WTC11 (cell line): ENCODE measurements at regions not wholly inside any gene's neighbourhood (a gene's known extent, or its start where the extent isn't known, plus 50 kb on each side); places are given as distances from the start of the nearest gene placed in this dataset.

ENCODE experiments used
- ATAC-seq: fragments of 200-7000 bp; cut with Tn5 transposase; 2 replicates; pipeline ENCODE4 v1.10.0; 2021; ENCODE audit warnings: mild to moderate bottlenecking, moderate library complexity
- CTCF ChIA-PET: fragments of 300-600 bp; sonication (Branson Sonifier 250); formaldehyde crosslinking; loops from one replicate; lab custom pipeline; 2021; ENCODE audit warnings: antibody characterized with exemption; lab: Charles Lee
- POLR2A ChIA-PET: fragments of 350-600 bp; sonication (Branson Sonifier 250); formaldehyde crosslinking; loops from one replicate; lab custom pipeline; 2021; ENCODE audit warnings: antibody characterized with exemption; lab: Charles Lee
- DNase-seq: peaks from one replicate; pipeline ENCODE4 v3.0.0; 2021; ENCODE audit warnings: low spot score
- H3K27ac Mint-ChIP-seq: 2 replicates; pipeline ENCODE4 v1.8.0; 2021; ENCODE audit warnings: mixed read lengths
- H3K27me3 Mint-ChIP-seq: 2 replicates; pipeline ENCODE4 v1.8.0; 2021; ENCODE audit warnings: low read depth, mild to moderate bottlenecking, moderate library complexity, mixed read lengths
- H3K36me3 Mint-ChIP-seq: 2 replicates; pipeline ENCODE4 v1.8.0; 2021; ENCODE audit warnings: mixed read lengths
- H3K4me1 Mint-ChIP-seq: 2 replicates; pipeline ENCODE4 v1.8.0; 2022; ENCODE audit warnings: mixed read lengths
- H3K4me3 Mint-ChIP-seq: 2 replicates; pipeline ENCODE4 v1.8.0; 2021; ENCODE audit warnings: mild to moderate bottlenecking, moderate library complexity, mixed read lengths
- H3K9me3 Mint-ChIP-seq: 2 replicates; pipeline ENCODE4 v1.8.0; 2021; ENCODE audit warnings: mixed read lengths
- AFF4 ChIP-seq: sonication (generic); formaldehyde crosslinking; IDR thresholded peaks from 2 replicates; pipeline ENCODE4 v1.8.1; 2023; ENCODE audit warnings: mild to moderate bottlenecking, missing genetic modification reagents, borderline replicate concordance
- CDX4 ChIP-seq: fragments of 250-450 bp; sonication (Bioruptor Pico); IDR thresholded peaks from 2 replicates; pipeline ENCODE4 v1.9.0; 2021; ENCODE audit warnings: moderate library complexity, mild to moderate bottlenecking, inconsistent platforms, borderline replicate concordance
- CREB1 ChIP-seq: sonication (generic); formaldehyde crosslinking; IDR thresholded peaks from 2 replicates; pipeline ENCODE4 v1.8.0; 2023; ENCODE audit warnings: mild to moderate bottlenecking, missing genetic modification reagents
- E2F1 ChIP-seq: sonication (generic); formaldehyde crosslinking; IDR thresholded peaks from 2 replicates; pipeline ENCODE4 v1.8.0; 2022; ENCODE audit warnings: mild to moderate bottlenecking, missing genetic modification reagents
- ESRRA ChIP-seq: sonication (generic); formaldehyde crosslinking; IDR thresholded peaks from 2 replicates; pipeline ENCODE4 v1.8.1; 2022; ENCODE audit warnings: mild to moderate bottlenecking, missing genetic modification reagents, borderline replicate concordance
- FOXJ3 ChIP-seq: sonication (generic); formaldehyde crosslinking; IDR thresholded peaks from 2 replicates; pipeline ENCODE4 v1.9.0; 2021; ENCODE audit warnings: missing genetic modification reagents, mild to moderate bottlenecking, borderline replicate concordance
- GABPB1 ChIP-seq: sonication (generic); formaldehyde crosslinking; IDR thresholded peaks from 2 replicates; pipeline ENCODE4 v1.8.1; 2023; ENCODE audit warnings: mild to moderate bottlenecking, missing genetic modification reagents
- JUN ChIP-seq: sonication (generic); formaldehyde crosslinking; IDR thresholded peaks from 2 replicates; pipeline ENCODE4 v1.8.0; 2023; ENCODE audit warnings: mild to moderate bottlenecking, missing genetic modification reagents
- MYBL2 ChIP-seq: sonication (generic); formaldehyde crosslinking; IDR thresholded peaks from 2 replicates; pipeline ENCODE4 v1.8.1; 2023; ENCODE audit warnings: mild to moderate bottlenecking, moderate library complexity, missing genetic modification reagents
- NFATC4 ChIP-seq: fragments of 250-450 bp; sonication (Bioruptor Pico); IDR thresholded peaks from 2 replicates; pipeline ENCODE4 v1.9.0; 2021; ENCODE audit warnings: mild to moderate bottlenecking
- NFYB ChIP-seq: sonication (generic); formaldehyde crosslinking; conservative IDR thresholded peaks from 2 replicates; pipeline ENCODE4 v1.8.0; 2022; ENCODE audit warnings: low read depth, missing genetic modification reagents
- NR1H2 ChIP-seq: sonication (generic); formaldehyde crosslinking; IDR thresholded peaks from 2 replicates; pipeline ENCODE4 v1.9.0; 2021; ENCODE audit warnings: mild to moderate bottlenecking, moderate library complexity, missing genetic modification reagents
- SMAD4 ChIP-seq: sonication (generic); formaldehyde crosslinking; IDR thresholded peaks from 2 replicates; pipeline ENCODE4 v1.8.0; 2022; ENCODE audit warnings: mild to moderate bottlenecking, missing genetic modification reagents
- TP53 ChIP-seq: sonication (generic); formaldehyde crosslinking; IDR thresholded peaks from 2 replicates; pipeline ENCODE4 v1.8.1; 2023; ENCODE audit warnings: mild to moderate bottlenecking, missing genetic modification reagents
- USF2 ChIP-seq: sonication (generic); formaldehyde crosslinking; IDR thresholded peaks from 2 replicates; pipeline ENCODE4 v1.8.1; 2023; ENCODE audit warnings: mild to moderate bottlenecking, missing genetic modification reagents, moderate library complexity
- ZNF263 ChIP-seq: sonication (generic); formaldehyde crosslinking; IDR thresholded peaks from 2 replicates; pipeline ENCODE4 v1.8.1; 2022; ENCODE audit warnings: low read depth, mild to moderate bottlenecking, moderate library complexity, missing genetic modification reagents
- ZNF281 ChIP-seq: sonication (generic); formaldehyde crosslinking; IDR thresholded peaks from 2 replicates; pipeline ENCODE4 v1.8.0; 2023; ENCODE audit warnings: mild to moderate bottlenecking, missing genetic modification reagents
- TF ChIP-seq, protein P1 (sequence below): fragments of 250-450 bp; sonication (Bioruptor Pico); IDR thresholded peaks from 2 replicates; pipeline ENCODE4 v1.9.0; 2021; ENCODE audit warnings: mild to moderate bottlenecking
- TF ChIP-seq, protein P2 (sequence below): sonication (generic); formaldehyde crosslinking; IDR thresholded peaks from 2 replicates; pipeline ENCODE4 v1.8.1; 2022; ENCODE audit warnings: mild to moderate bottlenecking, moderate library complexity, missing genetic modification reagents
- TF ChIP-seq, protein P3 (sequence below): sonication (generic); formaldehyde crosslinking; IDR thresholded peaks from 2 replicates; pipeline ENCODE4 v1.8.0; 2022; ENCODE audit warnings: mild to moderate bottlenecking, missing genetic modification reagents
- TF ChIP-seq, protein P4 (sequence below): sonication (generic); formaldehyde crosslinking; IDR thresholded peaks from 2 replicates; pipeline ENCODE4 v1.8.0; 2023; ENCODE audit warnings: missing genetic modification reagents, mild to moderate bottlenecking, borderline replicate concordance

DNA sequence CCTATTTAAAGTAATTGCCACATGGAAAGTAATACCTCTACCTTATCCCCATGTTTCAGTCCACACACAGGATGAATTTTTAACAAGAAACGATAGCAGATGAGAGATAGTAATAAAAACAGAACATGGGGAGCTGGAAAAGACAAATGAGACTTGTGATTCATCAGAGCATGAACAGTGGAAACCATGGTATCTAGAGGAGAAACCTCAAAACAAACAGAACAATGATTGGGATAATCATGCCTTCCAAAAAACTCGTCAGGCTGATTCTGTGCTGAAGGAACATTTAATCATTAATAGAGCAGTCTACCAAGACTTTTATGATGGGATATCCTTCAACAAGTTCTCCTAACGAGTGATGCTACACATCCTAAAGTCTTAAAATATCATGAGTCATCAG is 1390.7 kb downstream of the FSCB start:
- no peak for DNase-seq
- TF ChIP-seq E2F1 (CRISPR knock-in tag) = no peak
- TF ChIP-seq, protein P1, sequence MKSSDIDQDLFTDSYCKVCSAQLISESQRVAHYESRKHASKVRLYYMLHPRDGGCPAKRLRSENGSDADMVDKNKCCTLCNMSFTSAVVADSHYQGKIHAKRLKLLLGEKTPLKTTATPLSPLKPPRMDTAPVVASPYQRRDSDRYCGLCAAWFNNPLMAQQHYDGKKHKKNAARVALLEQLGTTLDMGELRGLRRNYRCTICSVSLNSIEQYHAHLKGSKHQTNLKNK (CRISPR knock-in tag) = no peak
- TF ChIP-seq JUN (CRISPR knock-in tag) = no peak
- no peak for TF ChIP-seq SMAD4 (CRISPR knock-in tag)
- TF ChIP-seq CDX4 (CRISPR knock-in tag) = no peak
- no peak for TF ChIP-seq ESRRA (CRISPR knock-in tag)
- no peak for TF ChIP-seq CREB1 (CRISPR knock-in tag)
- no peak for TF ChIP-seq AFF4 (CRISPR knock-in tag)
- TF ChIP-seq TP53 (CRISPR knock-in tag) = no peak
- TF ChIP-seq, protein P2, sequence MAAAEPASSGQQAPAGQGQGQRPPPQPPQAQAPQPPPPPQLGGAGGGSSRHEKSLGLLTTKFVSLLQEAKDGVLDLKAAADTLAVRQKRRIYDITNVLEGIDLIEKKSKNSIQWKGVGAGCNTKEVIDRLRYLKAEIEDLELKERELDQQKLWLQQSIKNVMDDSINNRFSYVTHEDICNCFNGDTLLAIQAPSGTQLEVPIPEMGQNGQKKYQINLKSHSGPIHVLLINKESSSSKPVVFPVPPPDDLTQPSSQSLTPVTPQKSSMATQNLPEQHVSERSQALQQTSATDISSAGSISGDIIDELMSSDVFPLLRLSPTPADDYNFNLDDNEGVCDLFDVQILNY = no peak
- no peak for TF ChIP-seq MYBL2 (CRISPR knock-in tag)
- no peak for TF ChIP-seq NFYB (CRISPR knock-in tag)
- TF ChIP-seq NR1H2 = no peak
- no peak for TF ChIP-seq NFATC4 (CRISPR knock-in tag)
- no peak for TF ChIP-seq FOXJ3
- TF ChIP-seq, protein P3, sequence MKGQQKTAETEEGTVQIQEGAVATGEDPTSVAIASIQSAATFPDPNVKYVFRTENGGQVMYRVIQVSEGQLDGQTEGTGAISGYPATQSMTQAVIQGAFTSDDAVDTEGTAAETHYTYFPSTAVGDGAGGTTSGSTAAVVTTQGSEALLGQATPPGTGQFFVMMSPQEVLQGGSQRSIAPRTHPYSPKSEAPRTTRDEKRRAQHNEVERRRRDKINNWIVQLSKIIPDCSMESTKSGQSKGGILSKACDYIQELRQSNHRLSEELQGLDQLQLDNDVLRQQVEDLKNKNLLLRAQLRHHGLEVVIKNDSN (CRISPR knock-in tag) = no peak
- TF ChIP-seq USF2 (CRISPR knock-in tag) = no peak
- TF ChIP-seq, all 79 proteins: peak for 0
- ATAC-seq = no peak
- ChIA-PET POLR2A (no interaction called here), CTCF (no interaction called here)
- H3K36me3 Mint-ChIP-seq = peaks cover 28% of the 10 kb centered on the region
- H3K9me3 Mint-ChIP-seq = peaks cover 30% of the 10 kb centered on the region
- H3K4me1 Mint-ChIP-seq = no peaks in the 10 kb centered on the region
- no peaks in the 10 kb centered on the region; the same call in 1 of the 2 replicates for H3K27me3 Mint-ChIP-seq
- no peak overlapping the region for H3K27ac Mint-ChIP-seq
- H3K4me3 Mint-ChIP-seq = no peak overlapping the region

DNA sequence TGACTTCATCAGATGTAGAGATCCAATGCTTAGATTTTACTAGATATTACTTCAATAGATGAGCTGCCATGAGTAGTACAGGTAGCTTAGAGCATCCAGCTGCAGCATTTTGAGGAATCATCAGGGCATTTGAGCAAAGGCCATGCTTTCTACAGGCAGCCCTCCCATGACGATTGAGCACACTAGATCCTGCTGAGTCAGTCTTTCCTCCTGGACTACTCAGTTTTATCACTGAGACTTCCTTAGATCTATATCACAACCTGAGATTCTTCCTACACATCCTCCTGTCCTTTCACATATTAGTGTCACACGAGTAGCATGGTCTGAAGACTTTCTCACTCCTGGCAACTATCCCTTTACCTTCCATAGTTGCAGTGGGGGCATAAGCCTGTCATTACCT is 1401.8 kb downstream of the FSCB start:
- no peaks in the 10 kb centered on the region for H3K4me1 Mint-ChIP-seq
- no peak overlapping the region for H3K4me3 Mint-ChIP-seq
- no peak for DNase-seq
- no peaks in the 10 kb centered on the region for H3K27me3 Mint-ChIP-seq
- H3K9me3 Mint-ChIP-seq = no peaks in the 10 kb centered on the region
- no peak overlapping the region for H3K27ac Mint-ChIP-seq
- no peaks in the 10 kb centered on the region for H3K36me3 Mint-ChIP-seq
- ChIA-PET CTCF (no interaction called here), POLR2A (no interaction called here)
- no peak for ATAC-seq
- TF ChIP-seq, protein P4, sequence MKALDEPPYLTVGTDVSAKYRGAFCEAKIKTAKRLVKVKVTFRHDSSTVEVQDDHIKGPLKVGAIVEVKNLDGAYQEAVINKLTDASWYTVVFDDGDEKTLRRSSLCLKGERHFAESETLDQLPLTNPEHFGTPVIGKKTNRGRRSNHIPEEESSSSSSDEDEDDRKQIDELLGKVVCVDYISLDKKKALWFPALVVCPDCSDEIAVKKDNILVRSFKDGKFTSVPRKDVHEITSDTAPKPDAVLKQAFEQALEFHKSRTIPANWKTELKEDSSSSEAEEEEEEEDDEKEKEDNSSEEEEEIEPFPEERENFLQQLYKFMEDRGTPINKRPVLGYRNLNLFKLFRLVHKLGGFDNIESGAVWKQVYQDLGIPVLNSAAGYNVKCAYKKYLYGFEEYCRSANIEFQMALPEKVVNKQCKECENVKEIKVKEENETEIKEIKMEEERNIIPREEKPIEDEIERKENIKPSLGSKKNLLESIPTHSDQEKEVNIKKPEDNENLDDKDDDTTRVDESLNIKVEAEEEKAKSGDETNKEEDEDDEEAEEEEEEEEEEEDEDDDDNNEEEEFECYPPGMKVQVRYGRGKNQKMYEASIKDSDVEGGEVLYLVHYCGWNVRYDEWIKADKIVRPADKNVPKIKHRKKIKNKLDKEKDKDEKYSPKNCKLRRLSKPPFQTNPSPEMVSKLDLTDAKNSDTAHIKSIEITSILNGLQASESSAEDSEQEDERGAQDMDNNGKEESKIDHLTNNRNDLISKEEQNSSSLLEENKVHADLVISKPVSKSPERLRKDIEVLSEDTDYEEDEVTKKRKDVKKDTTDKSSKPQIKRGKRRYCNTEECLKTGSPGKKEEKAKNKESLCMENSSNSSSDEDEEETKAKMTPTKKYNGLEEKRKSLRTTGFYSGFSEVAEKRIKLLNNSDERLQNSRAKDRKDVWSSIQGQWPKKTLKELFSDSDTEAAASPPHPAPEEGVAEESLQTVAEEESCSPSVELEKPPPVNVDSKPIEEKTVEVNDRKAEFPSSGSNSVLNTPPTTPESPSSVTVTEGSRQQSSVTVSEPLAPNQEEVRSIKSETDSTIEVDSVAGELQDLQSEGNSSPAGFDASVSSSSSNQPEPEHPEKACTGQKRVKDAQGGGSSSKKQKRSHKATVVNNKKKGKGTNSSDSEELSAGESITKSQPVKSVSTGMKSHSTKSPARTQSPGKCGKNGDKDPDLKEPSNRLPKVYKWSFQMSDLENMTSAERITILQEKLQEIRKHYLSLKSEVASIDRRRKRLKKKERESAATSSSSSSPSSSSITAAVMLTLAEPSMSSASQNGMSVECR (CRISPR knock-in tag) = no peak
- TF ChIP-seq GABPB1 (CRISPR knock-in tag) (no peak), ZNF281 (CRISPR knock-in tag) (no peak), ZNF263 (CRISPR knock-in tag) (no peak)
